Left lung (tissue), 4 donors: ENCODE measurements at regions not wholly inside any gene's neighbourhood (a gene's known extent, or its start where the extent isn't known, plus 50 kb on each side); places are given as distances from the start of the nearest gene placed in this dataset.

Experiments used
- ATAC-seq: fragments of 200-7000 bp; cut with Tn5 transposase; one replicate; pipeline ENCODE4 v1.9.1; 2020; ENCODE audit warnings: moderate library complexity
- DNase-seq, 4 donors: peaks; one replicate each; pipeline ENCODE4 v3.0.0-alpha.2; 2013 to 2020
- H3K27ac ChIP-seq, 2 donors: fragments of 200-600 bp; sonication (generic) in 1 of 2; one replicate each; pipeline versions ENCODE4 v1.5.0 to v1.8.0; 2020 to 2021
- H3K27me3 ChIP-seq, 2 donors: fragments of 200-600 bp; sonication (generic) in 1 of 2; one replicate each; pipeline versions ENCODE4 v1.5.0 to v1.8.0; 2020 to 2021
- H3K36me3 ChIP-seq, 2 donors: fragments of 200-600 bp; sonication (generic) in 1 of 2; one replicate each; pipeline versions ENCODE4 v1.5.0 to v1.8.0; 2020 to 2021
- H3K4me1 ChIP-seq, 2 donors: fragments of 200-600 bp; one replicate each; pipeline ENCODE4 v1.8.0; 2021
- H3K4me3 ChIP-seq, 2 donors: fragments of 200-600 bp; sonication (generic) in 1 of 2; one replicate each; pipeline versions ENCODE4 v1.5.0 to v1.8.0; 2020 to 2021; ENCODE audit warnings: mild to moderate bottlenecking in 1 of 2
- H3K9me3 ChIP-seq, 2 donors: fragments of 200-600 bp; sonication (generic) in 1 of 2; one replicate each; pipeline versions ENCODE4 v1.5.0 to v1.8.0; 2020 to 2021
- CTCF ChIP-seq, 2 donors: fragments of 200-600 bp; sonication (generic) in 1 of 2; IDR thresholded peaks; one replicate each; pipeline versions ENCODE4 v1.5.0 to v1.8.0; 2021; ENCODE audit warnings: antibody characterized with exemption in 2 of 2
- intact Hi-C, 2 donors: fragments of 100-400 bp; cut with DNase I; formaldehyde crosslinking; loops; one replicate each; pipeline versions ENCODE4 v1.11.2 to v1.14.2; 2022
- donor health status: DM: no; HTN: yes; CAD: no.
- donor health status: DM: no; HTN: no; CAD: no.

DNA sequence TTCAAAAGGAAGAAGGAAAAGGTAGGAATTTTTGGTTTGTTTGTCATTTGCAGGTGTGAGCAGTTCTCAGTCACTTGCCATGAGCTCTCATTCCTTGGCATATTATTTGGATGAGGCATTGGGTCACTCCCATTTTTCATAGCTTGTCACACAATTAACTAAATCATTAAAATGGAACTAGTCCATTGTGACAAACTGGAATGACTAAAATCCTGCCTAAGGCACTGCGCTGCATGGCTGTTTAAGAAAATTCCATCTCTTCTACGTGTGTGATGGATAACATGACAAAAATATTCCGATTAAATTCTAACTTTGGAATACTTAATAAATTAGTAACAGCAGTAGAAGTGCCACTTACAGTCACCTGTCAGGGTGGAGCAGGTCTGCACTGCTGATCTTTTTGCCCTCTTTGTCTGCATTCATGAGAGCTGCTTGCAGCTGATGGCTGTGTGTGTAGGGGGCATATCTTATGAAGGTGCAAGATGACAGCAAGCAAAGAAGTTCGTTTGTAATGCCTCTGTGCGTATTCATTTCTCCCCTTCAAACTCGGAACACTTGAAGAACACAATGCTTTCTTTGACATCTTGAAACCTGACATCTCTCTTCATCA lies 1292.6 kb upstream of the MAP3K7 start:
- DNase-seq (no peak), ATAC-seq (no peak)
- H3K4me3 ChIP-seq, result no peak overlapping the region
- peaks cover 0 to 10% of the 10 kb centered on the region in 2 donors for H3K9me3 ChIP-seq
- no peaks in the 10 kb centered on the region for H3K27me3 ChIP-seq
- TF ChIP-seq CTCF (IDR thresholded peaks at IDR 0.05), result no peak
- H3K27ac ChIP-seq, result no peak overlapping the region
- intact Hi-C loops, result no loop called here
- no peaks in the 10 kb centered on the region for H3K4me1 ChIP-seq
- H3K36me3 ChIP-seq, result no peaks in the 10 kb centered on the region

- H3K4me3 ChIP-seq, result no peak overlapping the region
- DNase-seq, result no peak
- peaks cover 0 to 7% of the 10 kb centered on the region in 2 donors for H3K9me3 ChIP-seq
- no peaks in the 10 kb centered on the region for H3K27me3 ChIP-seq
- no peaks in the 10 kb centered on the region for H3K36me3 ChIP-seq
- intact Hi-C loops, result no loop called here
- H3K27ac ChIP-seq, result no peak overlapping the region
- ATAC-seq, result no peak
- H3K4me1 ChIP-seq, result no peaks in the 10 kb centered on the region
- TF ChIP-seq CTCF (IDR thresholded peaks at IDR 0.05), result no peak
Measured at GRCh38 chr6:91877994-91878393, 1291.1 kb upstream of the MAP3K7 start.

- Histone ChIP-seq H3K4me1 (no peaks in the 10 kb centered on the region), H3K4me3 (no peak overlapping the region), H3K36me3 (no peaks in the 10 kb centered on the region), H3K9me3 (no peaks in the 10 kb centered on the region), H3K27me3 (no peaks in the 10 kb centered on the region), H3K27ac (no peak overlapping the region)
- intact Hi-C loops, result no loop called here
- no peak for DNase-seq
- no peak for TF ChIP-seq CTCF (IDR thresholded peaks at IDR 0.05)
- no peak for ATAC-seq
Measured at GRCh38 chr6:91874971-91875370, 1288.1 kb upstream of the MAP3K7 start.

- intact Hi-C loops, result no loop called here
Measured at GRCh38 chr6:91868539-91869202, 1281.8 kb upstream of the MAP3K7 start.

More at GRCh38 chr6:91868539-91869202, 1281.8 kb upstream of the MAP3K7 start:
- no peak for DNase-seq
- H3K9me3 ChIP-seq, result no peaks in the 10 kb centered on the region
- H3K4me3 ChIP-seq, result no peak overlapping the region
- H3K27ac ChIP-seq, result no peak overlapping the region
- no peaks in the 10 kb centered on the region for H3K27me3 ChIP-seq
- no peaks in the 10 kb centered on the region for H3K36me3 ChIP-seq
- H3K4me1 ChIP-seq, result no peaks in the 10 kb centered on the region
- no peak for TF ChIP-seq CTCF (IDR thresholded peaks at IDR 0.05)
- ATAC-seq, result no peak
